LoVo (cell line): ENCODE measurements at regions not wholly inside any gene's neighbourhood (a gene's known extent, or its start where the extent isn't known, plus 50 kb on each side); places are given as distances from the start of the nearest gene placed in this dataset.

Source experiments
- DNase-seq: peaks from one replicate; pipeline ENCODE4 v3.0.0-alpha.2; 2016; ENCODE audit warnings: low spot score

- no peak for DNase-seq
Measured at GRCh38 chr15:60057554-60057953, 53.4 kb downstream of the FOXB1 start.

- no peak for DNase-seq
Measured at GRCh38 chr15:60059186-60059585, 55.1 kb downstream of the FOXB1 start.

- no peak for DNase-seq
Measured at GRCh38 chr15:60061758-60062157, 57.6 kb downstream of the FOXB1 start.

GRCh38 chr15:60062826-60063225 is 58.7 kb downstream of the FOXB1 start:
- no peak for DNase-seq

- no peak for DNase-seq
Measured at GRCh38 chr15:60065951-60066350, 61.8 kb downstream of the FOXB1 start.

GRCh38 chr15:60070838-60071493 is 66.9 kb downstream of the FOXB1 start:
- DNase-seq = peak; percentile 28

GRCh38 chr15:60072826-60073465 is 68.8 kb downstream of the FOXB1 start:
- no peak for DNase-seq

- no peak for DNase-seq
Measured at GRCh38 chr15:60073466-60073840, 69.3 kb downstream of the FOXB1 start.

- DNase-seq = no peak
Measured at GRCh38 chr15:60074181-60074885, 70.2 kb downstream of the FOXB1 start.

- DNase-seq = no peak
Measured at GRCh38 chr15:60076045-60076444, 71.9 kb downstream of the FOXB1 start.

- no peak for DNase-seq
Measured at GRCh38 chr15:60076582-60077276, 72.6 kb downstream of the FOXB1 start.

- DNase-seq = no peak
Measured at GRCh38 chr15:60077581-60078359, 73.7 kb downstream of the FOXB1 start.

- DNase-seq = no peak
Measured at GRCh38 chr15:60079210-60079609, 75.1 kb downstream of the FOXB1 start.

- DNase-seq = no peak
Measured at GRCh38 chr15:60081976-60082375, 77.9 kb downstream of the FOXB1 start.

GRCh38 chr15:60083318-60083717 is 79.2 kb downstream of the FOXB1 start:
- DNase-seq = no peak

GRCh38 chr15:60086681-60087429 is 82.7 kb downstream of the FOXB1 start:
- no peak for DNase-seq

GRCh38 chr15:60087561-60087960 is 83.5 kb downstream of the FOXB1 start:
- DNase-seq = no peak

- DNase-seq = no peak
Measured at GRCh38 chr15:60090747-60091146, 86.6 kb downstream of the FOXB1 start.

GRCh38 chr15:60091157-60091556 is 87.0 kb downstream of the FOXB1 start:
- peak; percentile 86 for DNase-seq

GRCh38 chr15:60091911-60092310 is 87.8 kb downstream of the FOXB1 start:
- DNase-seq = no peak
